GM12873 (cell line): ENCODE measurements at regions not wholly inside any gene's neighbourhood (a gene's known extent, or its start where the extent isn't known, plus 50 kb on each side); places are given as distances from the start of the nearest gene placed in this dataset.

Experiments
- CTCF ChIP-seq: IDR thresholded peaks from 2 replicates; pipeline ENCODE4 v1.5.1; 2012; ENCODE audit warnings: low read depth, mild to moderate bottlenecking, moderate library complexity, low read length, control low read depth; ENCODE audit not compliant: insufficient read depth; ENCODE audit errors: missing control alignments

- no peak for TF ChIP-seq CTCF
Measured at GRCh38 chr3:27827041-27827440, 104.9 kb upstream of the EOMES start.

- no peak for TF ChIP-seq CTCF
Measured at GRCh38 chr3:27840807-27841594, 118.9 kb upstream of the EOMES start.

GRCh38 chr3:27844052-27844675 is 122.0 kb upstream of the EOMES start:
- TF ChIP-seq CTCF: no peak

GRCh38 chr3:27847697-27848096 is 125.6 kb upstream of the EOMES start:
- TF ChIP-seq CTCF: no peak

GRCh38 chr3:27848826-27849225 is 126.7 kb upstream of the EOMES start:
- no peak for TF ChIP-seq CTCF

GRCh38 chr3:27859821-27860220 is 137.7 kb upstream of the EOMES start:
- TF ChIP-seq CTCF: no peak
